VCaP (cell line): ENCODE measurements at regions not wholly inside any gene's neighbourhood (a gene's known extent, or its start where the extent isn't known, plus 50 kb on each side); places are given as distances from the start of the nearest gene placed in this dataset.

Experiments
- H3K27ac ChIP-seq: fragments of 450-650 bp; 2 replicates; pipeline ENCODE4 v1.5.1; 2017
- TF ChIP-seq, protein P1 (sequence below): fragments of 450-650 bp; conservative IDR thresholded peaks from 2 replicates; pipeline ENCODE4 v1.5.1; 2017; ENCODE audit warnings: mild to moderate bottlenecking, moderate library complexity

DNA sequence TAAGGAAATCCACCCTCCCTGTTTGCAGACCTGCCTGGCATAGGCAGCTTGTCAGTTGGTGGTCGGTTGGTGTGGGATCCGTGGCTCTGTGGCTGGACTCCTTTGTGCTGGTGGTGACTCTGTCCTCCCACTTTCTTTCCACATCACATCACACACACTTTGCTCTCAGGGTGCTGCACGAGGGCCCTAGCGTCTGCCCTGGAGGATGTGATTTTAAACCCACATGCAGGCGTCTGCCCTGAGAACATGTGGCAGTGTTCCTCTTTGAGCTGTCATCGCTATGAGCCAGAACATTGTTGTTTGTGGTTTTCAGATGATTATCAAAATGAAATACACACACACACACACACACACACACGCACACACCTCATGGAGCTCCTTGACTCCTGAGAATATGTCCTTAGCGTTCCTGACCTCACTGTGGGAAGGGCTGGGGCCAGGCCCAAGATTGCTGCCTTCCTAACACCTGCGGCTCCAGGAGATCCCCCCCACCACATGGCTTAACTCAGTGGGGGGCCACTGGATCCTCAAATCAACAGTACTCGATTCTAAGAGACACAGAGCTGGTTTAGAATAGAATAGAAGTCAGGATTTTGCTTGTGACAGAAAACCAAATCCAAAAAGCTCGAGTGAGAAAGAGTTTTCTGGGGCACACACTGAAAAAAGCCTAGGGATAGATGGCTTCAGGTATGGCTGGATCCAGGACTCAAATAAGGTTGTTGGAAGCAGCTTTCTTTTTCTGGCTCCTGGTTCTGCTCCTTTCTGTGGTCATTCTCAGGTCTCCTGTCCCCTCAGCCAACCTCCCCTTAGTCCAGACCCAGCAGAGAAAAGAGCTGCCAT lies 54.8 kb downstream of the RTP5 start:
- H3K27ac ChIP-seq = no peak overlapping the region
- TF ChIP-seq, protein P1, sequence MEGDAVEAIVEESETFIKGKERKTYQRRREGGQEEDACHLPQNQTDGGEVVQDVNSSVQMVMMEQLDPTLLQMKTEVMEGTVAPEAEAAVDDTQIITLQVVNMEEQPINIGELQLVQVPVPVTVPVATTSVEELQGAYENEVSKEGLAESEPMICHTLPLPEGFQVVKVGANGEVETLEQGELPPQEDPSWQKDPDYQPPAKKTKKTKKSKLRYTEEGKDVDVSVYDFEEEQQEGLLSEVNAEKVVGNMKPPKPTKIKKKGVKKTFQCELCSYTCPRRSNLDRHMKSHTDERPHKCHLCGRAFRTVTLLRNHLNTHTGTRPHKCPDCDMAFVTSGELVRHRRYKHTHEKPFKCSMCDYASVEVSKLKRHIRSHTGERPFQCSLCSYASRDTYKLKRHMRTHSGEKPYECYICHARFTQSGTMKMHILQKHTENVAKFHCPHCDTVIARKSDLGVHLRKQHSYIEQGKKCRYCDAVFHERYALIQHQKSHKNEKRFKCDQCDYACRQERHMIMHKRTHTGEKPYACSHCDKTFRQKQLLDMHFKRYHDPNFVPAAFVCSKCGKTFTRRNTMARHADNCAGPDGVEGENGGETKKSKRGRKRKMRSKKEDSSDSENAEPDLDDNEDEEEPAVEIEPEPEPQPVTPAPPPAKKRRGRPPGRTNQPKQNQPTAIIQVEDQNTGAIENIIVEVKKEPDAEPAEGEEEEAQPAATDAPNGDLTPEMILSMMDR = no peak

DNA sequence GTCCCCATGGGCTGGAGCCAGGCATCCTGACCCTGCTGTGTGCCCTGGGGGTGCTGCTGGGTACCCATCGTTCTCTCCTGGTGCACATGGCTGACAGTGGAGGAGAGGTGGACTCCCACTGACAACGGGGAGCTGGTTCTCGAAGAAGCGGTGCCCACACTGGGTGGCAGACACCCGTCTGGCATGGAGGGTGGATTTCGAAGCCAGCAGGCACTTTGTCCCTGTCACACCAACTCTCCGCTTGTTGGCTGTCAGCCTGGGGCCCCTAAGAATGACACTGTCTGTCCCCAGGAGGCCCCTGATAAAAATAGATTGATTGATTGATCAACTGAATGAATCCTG lies 55.4 kb downstream of the RTP5 start:
- H3K27ac ChIP-seq = no peak overlapping the region
- TF ChIP-seq, protein P1 = no peak

DNA sequence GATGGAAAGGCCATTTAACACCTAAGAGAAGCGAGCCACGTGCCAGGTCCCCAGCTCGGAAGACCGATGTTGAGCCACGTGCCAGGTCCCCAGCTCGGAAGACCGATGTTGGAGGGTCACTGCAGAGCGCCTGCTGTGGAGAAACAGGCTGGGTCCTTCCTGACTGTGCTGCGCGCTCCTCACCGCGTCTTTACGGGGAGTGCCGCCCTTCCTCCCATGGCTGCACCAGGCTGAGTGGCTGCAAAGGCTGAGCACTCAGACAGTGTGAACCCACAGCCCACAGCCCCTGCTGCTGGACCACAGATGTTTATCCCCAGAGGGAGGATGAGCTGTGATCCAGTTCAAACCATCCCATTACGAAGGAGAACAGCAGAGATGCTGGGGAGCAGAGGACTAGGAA lies 55.7 kb downstream of the RTP5 start:
- TF ChIP-seq, protein P1 = no peak
- H3K27ac ChIP-seq = no peak overlapping the region

DNA sequence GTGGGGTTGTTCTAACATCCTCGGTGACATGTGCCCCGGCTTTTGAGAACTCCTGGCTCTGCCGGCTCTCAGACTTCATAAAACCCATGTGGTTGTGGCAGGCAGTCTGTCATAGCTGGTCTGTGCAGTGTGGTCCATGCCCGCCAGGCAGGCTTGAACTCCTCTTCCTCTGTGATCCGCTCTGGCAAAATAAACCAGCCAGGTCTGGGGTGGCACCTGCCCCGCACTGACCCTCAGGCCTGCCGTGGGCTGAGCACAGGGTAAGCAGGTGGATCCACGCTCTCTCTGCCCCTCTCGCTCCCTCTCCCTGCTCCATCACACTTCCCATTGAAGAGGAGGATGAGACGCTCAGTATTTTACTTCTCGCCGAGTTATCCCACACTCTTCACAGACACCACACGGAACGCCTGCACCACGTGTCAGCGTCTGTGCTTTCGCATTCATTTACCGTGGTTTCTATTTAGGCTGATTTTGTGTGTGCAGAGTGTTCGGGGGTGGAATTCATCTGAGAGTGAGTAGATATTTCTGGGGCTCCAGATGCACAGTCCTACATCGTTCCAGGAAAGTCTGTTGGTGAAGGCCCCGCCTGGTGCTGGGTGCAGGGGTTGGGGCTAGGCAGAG lies 56.4 kb downstream of the RTP5 start:
- TF ChIP-seq, protein P1 = no peak
- H3K27ac ChIP-seq = no peak overlapping the region

DNA sequence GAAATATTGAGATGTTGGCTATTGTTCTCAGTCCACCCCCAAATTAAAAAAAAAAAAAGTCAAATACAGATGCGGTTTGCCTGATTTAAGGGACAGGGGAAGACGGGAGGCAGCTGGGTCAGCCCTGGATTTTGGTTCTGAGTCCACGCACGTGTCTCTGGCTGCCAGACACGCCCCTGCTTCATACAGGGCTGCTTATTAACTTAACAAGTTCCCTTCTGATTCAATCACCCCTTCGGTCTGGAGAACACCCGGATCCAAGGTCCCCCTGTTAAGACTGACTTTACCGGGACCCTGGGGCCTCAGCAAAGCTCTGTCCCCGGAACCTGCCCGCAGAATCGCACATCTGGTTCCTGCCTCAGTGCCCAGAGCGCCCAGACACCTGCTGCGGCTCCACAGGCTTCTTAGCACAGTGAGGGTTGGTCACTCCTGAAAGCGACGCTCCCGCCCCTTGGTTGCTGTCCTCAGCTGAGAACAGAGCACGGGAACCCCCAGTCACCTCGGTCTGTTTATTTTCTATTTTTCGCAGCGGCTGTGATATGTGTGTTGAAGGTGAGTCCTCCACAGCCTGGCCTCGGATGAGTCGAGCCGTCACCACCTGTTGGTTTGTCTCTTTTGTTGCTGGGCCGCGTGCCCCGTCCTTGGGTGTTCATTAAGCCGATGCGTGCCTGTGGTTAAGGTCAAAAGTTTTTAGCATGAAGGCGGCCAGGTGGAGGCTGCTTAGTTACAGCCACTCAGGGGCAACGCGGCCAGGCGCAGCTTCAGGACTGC lies 57.2 kb downstream of the RTP5 start:
- TF ChIP-seq, protein P1 = no peak
- H3K27ac ChIP-seq = no peak overlapping the region

DNA sequence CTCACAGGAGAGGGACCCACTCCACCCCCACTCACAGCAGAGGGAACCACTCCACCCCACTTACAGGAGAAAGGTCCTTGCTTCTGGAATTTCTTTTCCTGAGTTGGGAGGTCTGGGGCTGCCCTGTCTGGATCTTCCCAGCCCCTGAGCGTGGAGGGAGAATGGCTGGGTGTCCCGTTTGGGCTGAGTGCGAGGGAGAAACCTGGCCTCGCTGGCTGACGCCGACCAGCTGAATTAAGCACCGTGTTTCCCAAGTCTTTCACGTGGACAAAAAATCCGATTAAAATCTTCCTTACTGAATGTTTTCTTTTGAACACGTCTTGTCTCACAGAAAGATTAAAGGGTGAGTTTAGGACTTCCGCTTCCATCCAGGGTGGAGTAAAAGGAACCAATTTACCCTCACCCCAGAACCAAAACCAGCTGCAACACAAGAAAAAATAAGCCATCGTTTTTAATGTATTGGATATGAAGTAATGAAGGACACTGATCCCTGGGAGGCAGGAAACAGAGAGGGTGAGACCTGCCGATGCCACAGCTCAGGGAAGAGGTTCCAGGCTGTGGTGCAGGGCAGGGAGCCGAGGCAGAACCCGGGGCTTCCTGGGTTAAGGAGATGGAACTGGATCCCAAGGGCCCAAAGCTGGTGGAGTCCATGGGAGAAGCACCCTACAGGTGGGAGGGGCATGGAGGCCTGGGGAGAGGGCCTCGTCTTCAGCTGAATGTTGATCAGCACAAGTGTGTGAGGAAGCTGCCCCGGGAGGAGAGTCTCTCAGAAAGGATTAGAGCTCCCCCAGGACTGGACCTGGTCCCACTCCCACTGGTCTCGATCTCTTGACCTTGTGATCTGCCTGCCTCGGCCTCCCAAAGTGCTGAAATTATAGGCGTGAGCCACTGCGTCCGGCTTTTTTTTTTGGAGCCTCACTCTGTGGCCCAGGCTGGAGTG lies 60.3 kb downstream of the RTP5 start:
- TF ChIP-seq, protein P1 = no peak
- H3K27ac ChIP-seq = no peak overlapping the region
